ENCODE measurements at regions not wholly inside any gene's neighbourhood (a gene's known extent, or its start where the extent isn't known, plus 50 kb on each side); places are given as distances from the start of the nearest gene placed in this dataset.

DNA sequence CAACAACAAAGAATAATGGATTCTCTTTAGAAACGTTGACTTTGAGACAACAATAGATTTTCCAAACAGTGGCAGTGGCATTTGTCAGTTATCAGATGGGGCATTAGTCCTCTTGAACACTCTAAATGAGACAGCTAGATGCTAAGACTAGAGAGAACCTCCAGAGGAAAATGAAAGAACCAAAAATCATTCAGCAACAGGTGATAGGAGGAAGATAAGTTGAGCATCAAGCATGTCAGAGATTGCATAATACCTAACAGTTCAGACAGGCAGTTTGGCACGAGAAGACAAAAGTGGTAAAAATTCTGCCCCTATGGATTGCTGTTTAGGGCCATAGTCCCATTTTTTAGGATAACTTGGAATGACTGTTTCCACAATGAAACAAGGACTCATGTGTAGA is 67.9 kb upstream of the NOL4 start:
- POLR2A ChIA-PET = no interaction called here
- TF ChIP-seq, protein P1, sequence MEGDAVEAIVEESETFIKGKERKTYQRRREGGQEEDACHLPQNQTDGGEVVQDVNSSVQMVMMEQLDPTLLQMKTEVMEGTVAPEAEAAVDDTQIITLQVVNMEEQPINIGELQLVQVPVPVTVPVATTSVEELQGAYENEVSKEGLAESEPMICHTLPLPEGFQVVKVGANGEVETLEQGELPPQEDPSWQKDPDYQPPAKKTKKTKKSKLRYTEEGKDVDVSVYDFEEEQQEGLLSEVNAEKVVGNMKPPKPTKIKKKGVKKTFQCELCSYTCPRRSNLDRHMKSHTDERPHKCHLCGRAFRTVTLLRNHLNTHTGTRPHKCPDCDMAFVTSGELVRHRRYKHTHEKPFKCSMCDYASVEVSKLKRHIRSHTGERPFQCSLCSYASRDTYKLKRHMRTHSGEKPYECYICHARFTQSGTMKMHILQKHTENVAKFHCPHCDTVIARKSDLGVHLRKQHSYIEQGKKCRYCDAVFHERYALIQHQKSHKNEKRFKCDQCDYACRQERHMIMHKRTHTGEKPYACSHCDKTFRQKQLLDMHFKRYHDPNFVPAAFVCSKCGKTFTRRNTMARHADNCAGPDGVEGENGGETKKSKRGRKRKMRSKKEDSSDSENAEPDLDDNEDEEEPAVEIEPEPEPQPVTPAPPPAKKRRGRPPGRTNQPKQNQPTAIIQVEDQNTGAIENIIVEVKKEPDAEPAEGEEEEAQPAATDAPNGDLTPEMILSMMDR (IDR thresholded peaks at IDR 0.05; ENCODE audit: control extremely low read depth, extremely low read depth, low read depth, missing control alignments) = no peak
- no peak for DNase-seq (ENCODE audit: extremely low spot score)
- CTCF ChIA-PET = interaction anchor here (1.2 to 1.4 kb wide), 2 partner anchors 9 to 19 kb away, joined by 3 read pairs; no protein-coding TSS in a partner anchor

DNA sequence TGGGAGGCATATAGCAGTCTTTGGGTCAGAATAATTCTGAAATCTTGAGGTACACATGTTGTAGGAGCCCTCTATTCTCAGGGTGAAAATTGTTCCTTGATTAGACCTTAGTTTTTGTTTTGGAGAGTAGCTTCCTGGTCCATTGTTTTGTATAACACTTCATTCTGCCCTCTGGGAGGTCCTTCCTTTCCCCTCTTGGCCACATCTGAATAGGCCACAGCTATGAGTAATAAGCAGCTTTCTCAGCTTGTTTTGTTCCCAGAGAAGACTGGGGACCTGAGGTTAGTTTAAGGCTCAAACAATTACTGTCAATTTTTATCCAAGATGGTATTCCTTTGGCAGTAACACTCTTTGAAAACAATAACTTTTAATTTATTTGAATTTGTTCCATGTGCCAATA is 72.6 kb upstream of the NOL4 start:
- CTCF ChIA-PET = interaction anchor here (1.3 kb wide), 1 partner anchor 25 kb away, joined by 4 read pairs; no protein-coding TSS in a partner anchor
- DNase-seq (ENCODE audit: extremely low spot score) = no peak
- TF ChIP-seq, protein P1 (IDR thresholded peaks at IDR 0.05; ENCODE audit: control extremely low read depth, extremely low read depth, low read depth, missing control alignments) = no peak
- POLR2A ChIA-PET = no interaction called here

DNA sequence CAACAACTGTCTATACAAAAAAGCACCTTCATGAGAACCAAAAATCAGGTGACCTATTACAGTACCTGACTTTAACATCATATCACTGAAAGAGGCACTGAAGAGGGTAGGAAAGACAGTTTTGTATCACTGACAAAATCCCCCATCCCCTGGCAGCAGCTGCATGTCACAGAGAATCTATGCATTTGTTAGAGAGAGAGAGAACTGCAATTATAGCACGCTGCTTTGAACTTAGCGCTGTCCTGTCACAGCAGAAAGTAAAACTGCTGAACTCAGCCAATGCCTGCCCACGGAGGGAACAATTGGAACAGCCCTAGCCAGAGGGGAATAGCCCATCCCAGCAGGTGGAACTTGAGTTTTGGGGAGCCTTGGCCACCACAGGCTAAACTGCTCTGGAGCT is 75.1 kb upstream of the NOL4 start:
- DNase-seq (ENCODE audit: extremely low spot score) = no peak
- CTCF ChIA-PET = interaction anchor here (1.0 to 1.6 kb wide), 6 partner anchors 9 to 35 kb away, joined by 3 to 6 read pairs (median 3); no protein-coding TSS in a partner anchor
- TF ChIP-seq, protein P1 (IDR thresholded peaks at IDR 0.05; ENCODE audit: control extremely low read depth, extremely low read depth, low read depth, missing control alignments) = no peak
- POLR2A ChIA-PET = no interaction called here

DNA sequence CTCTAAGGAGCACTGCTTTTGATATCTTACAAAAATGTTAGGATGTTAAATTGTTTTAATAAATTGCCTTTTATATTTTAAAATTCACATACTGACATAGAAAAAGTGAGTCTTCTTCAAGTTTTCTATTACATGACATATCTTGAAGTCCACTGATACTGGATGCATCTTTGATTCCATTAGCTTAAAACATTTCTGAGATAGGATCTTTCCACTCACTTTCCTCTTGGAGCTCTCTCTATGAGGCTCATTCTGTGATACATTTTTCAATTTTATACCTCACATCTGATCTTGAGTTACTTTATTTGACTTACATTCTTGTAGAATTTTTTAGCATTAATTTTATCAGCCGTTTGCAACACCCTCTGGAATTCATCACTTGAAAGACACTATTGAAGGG is 86.8 kb upstream of the NOL4 start:
- CTCF ChIA-PET = interaction anchor here (0.6 to 1.9 kb wide), 4 partner anchors 9 to 189 kb away, joined by 3 to 6 read pairs (median 4); no protein-coding TSS in a partner anchor
- TF ChIP-seq, protein P1 (IDR thresholded peaks at IDR 0.05; ENCODE audit: control extremely low read depth, extremely low read depth, low read depth, missing control alignments) = no peak

DNA sequence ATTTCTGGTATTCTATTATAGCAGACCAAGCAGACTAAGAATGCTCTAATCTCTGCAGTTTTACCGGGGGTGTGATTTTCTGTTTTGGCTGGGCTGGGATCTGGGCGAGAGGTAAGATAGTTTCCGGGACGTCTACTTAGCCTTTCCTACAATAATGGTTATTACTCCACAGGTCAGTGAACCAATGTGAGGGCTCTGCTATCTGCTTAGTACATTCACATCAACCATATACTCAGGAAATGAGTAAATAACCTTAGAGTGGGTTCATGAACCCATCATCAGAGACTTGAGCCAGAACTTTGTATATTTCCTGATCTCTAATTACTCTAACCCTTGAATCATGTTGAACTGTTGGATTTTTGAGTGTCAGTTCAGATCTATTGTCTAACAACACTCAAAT is 90.1 kb upstream of the NOL4 start:
- no peak for DNase-seq (ENCODE audit: extremely low spot score)
- ChIA-PET POLR2A (no interaction called here), CTCF (no interaction called here)
- TF ChIP-seq, protein P1 (IDR thresholded peaks at IDR 0.05; ENCODE audit: control extremely low read depth, extremely low read depth, low read depth, missing control alignments) = no peak

More for the DNA sequence above, 86.8 kb upstream of the NOL4 start:
- DNase-seq (ENCODE audit: extremely low spot score) = no peak
- POLR2A ChIA-PET = no interaction called here

DNA sequence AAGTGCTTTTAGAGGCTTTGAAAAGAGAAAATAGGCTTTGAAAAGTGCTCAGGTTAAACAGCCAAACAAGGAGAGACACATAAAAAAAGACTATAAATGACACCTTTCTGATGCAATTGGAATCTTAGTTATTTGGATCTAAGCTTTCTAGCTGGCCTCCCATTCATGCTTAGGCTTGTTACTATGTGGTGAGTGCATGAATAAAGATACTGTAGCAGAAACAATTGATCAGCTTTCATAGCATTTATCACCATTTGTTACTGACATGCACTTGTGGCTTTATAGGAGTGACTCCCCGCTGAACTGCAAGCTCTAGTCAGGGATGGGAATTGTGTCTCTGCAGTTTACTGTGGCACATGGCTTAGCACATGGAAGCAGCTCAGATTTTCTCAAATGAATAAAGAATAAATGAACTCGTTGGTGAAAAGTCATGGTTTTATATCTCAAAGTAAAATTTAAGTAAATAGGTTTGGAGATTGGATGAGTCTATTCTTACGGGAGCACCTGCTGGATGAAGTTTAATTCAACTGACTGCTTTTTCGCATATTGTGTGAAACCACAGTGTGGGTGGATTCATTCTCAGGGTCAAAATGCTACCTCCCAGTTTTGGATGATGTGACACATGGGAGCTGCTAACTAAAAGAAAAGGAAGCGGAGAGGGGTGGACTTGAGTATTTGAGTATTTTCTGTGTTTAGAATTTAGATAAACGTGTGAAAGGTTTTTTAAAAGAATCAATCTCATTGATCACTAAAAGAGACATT is 91.1 kb upstream of the NOL4 start:
- TF ChIP-seq, protein P1 (IDR thresholded peaks at IDR 0.05; ENCODE audit: control extremely low read depth, extremely low read depth, low read depth, missing control alignments) = no peak
- ChIA-PET CTCF (interaction anchor here (0.6 to 1.2 kb wide), 6 partner anchors 15 to 763 kb away, joined by 3 read pairs; no protein-coding TSS in a partner anchor), POLR2A (no interaction called here)
- no peak for DNase-seq (ENCODE audit: extremely low spot score)

All from GM10248 (cell line).